Glutamatergic neuron (in vitro differentiated cells): ENCODE measurements at regions not wholly inside any gene's neighbourhood (a gene's known extent, or its start where the extent isn't known, plus 50 kb on each side); places are given as distances from the start of the nearest gene placed in this dataset.

Experiments used
- DNase-seq: peaks from one replicate; pipeline ENCODE4 v3.0.0; 2022
- H3K27ac Mint-ChIP-seq: one replicate; pipeline ENCODE4 v1.8.0; 2020; ENCODE audit warnings: mild to moderate bottlenecking, mixed read lengths, inconsistent platforms; ENCODE audit not compliant: unreplicated experiment
- H3K27me3 Mint-ChIP-seq: one replicate; pipeline ENCODE4 v1.8.0; 2020; ENCODE audit warnings: mild to moderate bottlenecking, moderate library complexity, mixed read lengths, inconsistent platforms; ENCODE audit not compliant: unreplicated experiment
- H3K36me3 Mint-ChIP-seq: one replicate; pipeline ENCODE4 v1.8.0; 2020; ENCODE audit warnings: mild to moderate bottlenecking, mixed read lengths, inconsistent platforms; ENCODE audit not compliant: unreplicated experiment
- H3K4me1 Mint-ChIP-seq: one replicate; pipeline ENCODE4 v1.8.0; 2020; ENCODE audit warnings: mild to moderate bottlenecking, low read depth, mixed read lengths, inconsistent platforms; ENCODE audit not compliant: unreplicated experiment
- H3K4me3 Mint-ChIP-seq: one replicate; pipeline ENCODE4 v1.8.0; 2020; ENCODE audit warnings: mild to moderate bottlenecking, mixed read lengths, inconsistent platforms; ENCODE audit not compliant: unreplicated experiment
- H3K9me3 Mint-ChIP-seq: one replicate; pipeline ENCODE4 v1.8.0; 2020; ENCODE audit warnings: mild to moderate bottlenecking, moderate library complexity, mixed read lengths, inconsistent platforms; ENCODE audit not compliant: unreplicated experiment
- CTCF ChIP-seq: fragments of 200-600 bp; sonication (generic); IDR thresholded peaks from one replicate; pipeline ENCODE4 v1.5.0; 2021; ENCODE audit not compliant: partially characterized antibody, unreplicated experiment

DNA sequence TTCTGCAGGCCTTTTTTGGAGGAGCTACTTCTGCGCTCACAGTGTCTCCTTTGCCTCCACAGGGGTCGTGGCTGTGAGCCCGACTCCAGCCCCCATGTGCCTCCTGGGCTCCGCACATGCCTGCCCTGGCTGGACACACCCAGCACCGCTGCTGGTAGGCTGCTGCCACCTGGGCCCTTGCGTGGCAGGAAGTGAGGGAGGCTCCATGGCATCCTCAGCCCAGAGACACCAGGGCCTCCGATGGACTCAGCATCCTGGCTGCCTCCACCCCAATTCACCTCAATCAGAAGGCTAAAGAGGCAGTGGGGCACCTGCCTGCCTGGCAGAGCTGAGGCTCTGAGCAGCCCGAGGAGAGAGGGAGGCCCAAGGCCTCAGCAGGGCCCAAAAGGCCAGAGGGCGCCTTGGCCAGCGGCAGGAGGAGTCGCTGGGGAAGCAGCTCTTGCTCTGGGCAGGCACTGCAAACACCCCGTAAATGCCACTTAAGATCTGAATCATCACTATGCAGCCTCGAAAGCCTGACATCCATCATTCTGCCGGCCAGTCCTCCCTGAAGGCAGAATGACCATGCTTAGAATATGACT lies 68.3 kb upstream of the OTOS start:
- no peak for DNase-seq
- no peak overlapping the region for H3K4me3 Mint-ChIP-seq
- peaks cover 1% of the 10 kb centered on the region for H3K27me3 Mint-ChIP-seq
- peaks cover 16% of the 10 kb centered on the region for H3K4me1 Mint-ChIP-seq
- no peak for TF ChIP-seq CTCF
- H3K9me3 Mint-ChIP-seq, result peaks cover 4% of the 10 kb centered on the region
- peaks cover 5% of the 10 kb centered on the region for H3K36me3 Mint-ChIP-seq
- H3K27ac Mint-ChIP-seq, result no peak overlapping the region

DNA sequence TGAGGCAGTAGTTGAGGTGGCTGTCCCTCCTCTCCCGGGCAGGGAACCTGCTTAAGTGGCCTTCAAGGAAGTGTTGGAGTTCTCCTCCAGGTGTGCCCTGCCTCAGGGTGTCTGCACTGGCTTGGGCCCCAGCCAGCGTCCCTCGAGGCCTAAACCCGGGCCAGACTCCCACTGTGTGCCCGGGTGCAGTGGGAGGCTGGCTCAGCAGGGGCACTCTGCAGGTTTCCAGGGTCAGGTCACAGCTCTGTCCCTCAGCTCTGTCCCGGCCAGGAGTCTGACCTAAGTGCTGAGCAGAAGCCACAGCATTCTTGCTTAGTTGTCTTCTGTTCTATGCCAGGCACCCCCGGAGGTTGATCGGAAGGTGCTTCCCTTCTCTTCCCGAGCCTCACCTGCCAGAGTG lies 69.0 kb upstream of the OTOS start:
- Mint-ChIP-seq H3K4me1 (peaks cover 22% of the 10 kb centered on the region), H3K27ac (no peak overlapping the region), H3K9me3 (peaks cover 4% of the 10 kb centered on the region), H3K36me3 (peaks cover 5% of the 10 kb centered on the region), H3K4me3 (no peak overlapping the region), H3K27me3 (peaks cover 1% of the 10 kb centered on the region)
- no peak for DNase-seq
- no peak for TF ChIP-seq CTCF

DNA sequence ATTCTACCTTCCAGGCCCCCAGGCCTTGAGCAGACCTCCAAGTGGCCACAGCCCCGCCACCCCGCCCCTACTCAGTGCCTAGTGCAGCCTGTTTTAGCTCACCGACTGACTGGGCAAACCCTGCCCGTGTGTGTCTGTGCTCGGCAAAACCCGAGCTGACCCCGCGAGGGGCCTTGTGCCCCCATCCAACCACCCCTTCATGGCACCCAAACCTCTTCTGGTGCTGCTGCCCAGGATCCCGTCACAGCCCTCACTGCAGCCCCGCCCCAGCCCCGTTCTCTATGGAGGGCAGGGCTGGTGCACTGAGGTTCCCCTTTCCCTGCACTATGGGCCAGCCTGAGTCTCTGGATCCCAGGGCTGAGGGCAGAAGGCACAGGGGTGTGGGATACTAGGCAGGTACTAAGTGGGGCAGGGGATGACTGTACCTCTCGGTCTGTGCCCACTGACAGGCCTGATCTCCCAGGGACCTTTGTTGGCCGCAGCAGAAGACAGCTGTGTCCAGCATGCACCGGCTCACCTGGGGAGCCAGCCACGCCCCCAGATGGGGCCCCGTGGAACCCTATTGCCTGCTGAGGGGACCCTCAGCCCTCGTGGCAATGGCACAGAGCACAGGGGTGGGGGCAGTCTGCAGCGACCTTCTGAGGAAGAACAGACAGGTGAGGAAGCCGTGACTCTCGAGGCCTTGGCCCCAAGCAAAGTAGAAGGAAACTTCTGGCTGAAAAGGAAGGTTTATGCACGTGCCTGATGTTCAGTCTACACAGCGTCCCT lies 69.9 kb upstream of the OTOS start:
- Mint-ChIP-seq H3K4me1 (peaks cover 16% of the 10 kb centered on the region), H3K27ac (no peak overlapping the region), H3K36me3 (peaks cover 5% of the 10 kb centered on the region), H3K27me3 (peaks cover 1% of the 10 kb centered on the region), H3K9me3 (peaks cover 4% of the 10 kb centered on the region), H3K4me3 (no peak overlapping the region)
- no peak for TF ChIP-seq CTCF
- DNase-seq, result no peak

GRCh38 chr2:240211096-240211495 lies 70.6 kb upstream of the OTOS start:
- no peak overlapping the region for H3K4me3 Mint-ChIP-seq
- no peak for DNase-seq
- H3K27me3 Mint-ChIP-seq, result peaks cover 1% of the 10 kb centered on the region
- no peaks in the 10 kb centered on the region for H3K9me3 Mint-ChIP-seq
- no peak for TF ChIP-seq CTCF
- H3K4me1 Mint-ChIP-seq, result peaks cover 12% of the 10 kb centered on the region
- H3K36me3 Mint-ChIP-seq, result peaks cover under 1% of the 10 kb centered on the region
- no peak overlapping the region for H3K27ac Mint-ChIP-seq
